GM19463 (cell line): ENCODE measurements at regions not wholly inside any gene's neighbourhood (a gene's known extent, or its start where the extent isn't known, plus 50 kb on each side); places are given as distances from the start of the nearest gene placed in this dataset.

Experiments used
- ATAC-seq: cut with Tn5 transposase; IDR thresholded peaks from one replicate; pipeline ENCODE4 v1.9.1; 2021; ENCODE audit warnings: mild to moderate bottlenecking, moderate library complexity; ENCODE audit not compliant: unreplicated experiment

DNA sequence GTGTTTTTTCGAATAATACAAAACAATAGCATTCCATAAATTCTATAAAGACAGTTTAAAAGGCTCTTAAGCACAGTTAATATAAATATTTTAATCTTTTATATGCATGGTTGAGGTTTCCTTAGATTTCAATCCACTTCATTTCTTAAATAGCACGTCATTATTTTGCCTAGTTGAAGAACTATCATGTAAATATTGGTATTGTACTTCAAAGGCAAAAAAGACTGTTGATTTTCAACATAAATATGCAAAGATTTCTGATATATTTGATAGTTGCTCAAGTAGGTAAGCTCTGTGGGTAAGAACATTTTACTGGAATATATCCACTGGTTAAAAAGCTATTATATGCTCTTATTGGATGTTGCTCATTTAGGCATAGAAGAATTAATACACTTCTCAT is 458.6 kb downstream of the NR2F1-AS1 start:
- ATAC-seq, result no peak

DNA sequence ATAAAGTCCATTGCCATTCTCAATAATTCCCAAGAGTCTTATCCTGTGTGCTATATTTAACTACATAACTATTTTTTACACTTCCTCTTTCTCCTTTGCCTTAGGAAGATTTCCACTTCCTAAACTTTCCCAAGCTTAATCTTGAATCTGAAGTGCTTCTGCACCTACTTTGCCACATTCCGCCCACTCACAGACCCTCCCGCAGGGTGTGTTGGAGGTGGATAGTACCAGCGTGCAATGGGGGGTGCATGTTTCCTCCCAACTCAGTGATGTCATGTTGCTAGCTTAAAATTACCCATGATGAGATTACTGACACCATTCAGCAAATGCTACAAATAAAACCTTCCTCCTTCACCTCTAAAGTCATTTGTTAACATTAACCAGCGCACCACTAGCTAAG is 460.2 kb downstream of the NR2F1-AS1 start:
- no peak for ATAC-seq

DNA sequence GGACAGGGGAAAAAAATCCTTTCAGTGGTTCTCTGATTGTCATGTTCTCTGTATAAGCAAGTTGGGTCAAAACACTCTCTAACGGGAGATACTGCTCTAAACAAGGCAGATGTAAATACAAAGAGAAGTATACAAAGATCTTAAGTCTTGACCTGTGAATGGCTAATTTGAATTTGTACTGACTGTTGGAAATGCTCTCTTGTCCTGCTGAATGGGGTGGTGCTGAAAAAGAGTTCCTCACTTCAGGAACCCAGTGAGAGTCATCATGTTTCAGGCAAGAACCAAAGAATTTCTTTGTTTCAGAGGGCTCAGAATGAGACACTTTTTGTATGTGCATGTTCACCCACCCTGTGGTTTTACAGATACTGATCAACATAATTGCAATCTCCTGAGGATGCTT is 461.0 kb downstream of the NR2F1-AS1 start:
- no peak for ATAC-seq

DNA sequence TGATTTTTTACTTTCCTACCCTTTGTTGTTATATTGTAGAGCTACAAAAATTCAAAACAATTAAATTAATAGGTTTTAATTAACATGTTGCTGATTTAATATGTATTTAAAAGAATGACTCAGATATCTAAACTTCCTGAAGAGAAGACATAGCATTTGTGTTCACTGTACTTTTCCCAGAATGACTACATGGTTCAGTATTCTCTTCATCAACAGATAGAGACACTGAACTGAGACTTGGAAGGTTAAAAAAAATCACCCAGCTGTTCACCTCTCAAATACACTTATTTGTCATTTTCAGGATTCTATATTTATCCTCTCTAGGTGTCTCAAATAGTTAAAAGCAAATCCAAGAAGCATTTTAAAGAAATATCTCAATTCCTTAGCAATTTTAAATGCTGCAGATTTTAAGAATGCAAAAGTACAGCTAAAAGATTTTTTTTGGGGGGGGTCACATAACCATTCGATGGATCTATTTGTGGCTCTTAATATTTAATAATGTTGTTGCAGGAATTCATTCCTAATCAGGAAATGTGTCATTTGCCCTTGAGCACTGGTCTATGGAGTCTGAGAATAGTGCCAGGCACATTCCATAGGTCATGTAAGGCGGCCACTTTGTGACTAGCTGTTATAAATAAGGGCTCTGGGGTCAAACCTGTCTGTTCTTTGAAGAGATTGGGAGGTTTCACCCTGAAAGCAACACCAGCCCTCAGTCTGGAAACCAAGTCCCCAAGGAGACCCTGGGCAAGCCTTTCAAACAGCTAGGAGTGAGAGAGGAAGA is 463.1 kb downstream of the NR2F1-AS1 start:
- ATAC-seq, result no peak

DNA sequence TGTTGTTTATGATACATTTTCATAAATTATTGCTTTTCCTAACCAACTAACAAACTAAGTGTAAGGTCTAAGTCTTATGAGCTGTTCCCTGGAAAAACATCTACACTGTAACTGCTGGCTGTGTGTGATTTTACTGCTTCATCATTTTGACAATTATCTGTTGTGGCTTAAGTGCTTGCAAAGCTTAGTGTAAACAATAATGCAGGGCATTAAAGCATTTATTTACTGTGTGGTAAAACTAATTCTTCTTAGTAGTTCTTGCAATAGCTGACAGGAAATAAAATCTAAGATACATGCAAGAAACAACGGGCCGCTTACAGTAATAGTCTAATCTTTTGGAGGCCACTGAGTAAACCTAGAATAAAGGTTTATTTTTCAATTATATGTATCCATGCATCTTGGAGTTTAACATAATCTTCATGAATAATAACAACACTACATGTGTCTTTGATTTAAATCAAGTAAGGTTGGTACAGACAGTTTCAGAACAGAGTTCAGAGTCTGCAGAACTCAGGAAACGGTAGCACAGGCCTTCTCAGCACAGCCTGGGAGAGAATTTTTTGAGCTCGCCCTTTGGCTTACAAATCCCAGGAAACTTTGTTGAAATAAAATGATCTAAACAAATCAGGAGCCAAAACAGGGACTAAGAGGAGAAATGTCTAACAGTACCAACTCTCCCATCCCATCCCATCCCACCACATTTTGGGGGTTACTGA is 473.1 kb downstream of the NR2F1-AS1 start:
- no peak for ATAC-seq

DNA sequence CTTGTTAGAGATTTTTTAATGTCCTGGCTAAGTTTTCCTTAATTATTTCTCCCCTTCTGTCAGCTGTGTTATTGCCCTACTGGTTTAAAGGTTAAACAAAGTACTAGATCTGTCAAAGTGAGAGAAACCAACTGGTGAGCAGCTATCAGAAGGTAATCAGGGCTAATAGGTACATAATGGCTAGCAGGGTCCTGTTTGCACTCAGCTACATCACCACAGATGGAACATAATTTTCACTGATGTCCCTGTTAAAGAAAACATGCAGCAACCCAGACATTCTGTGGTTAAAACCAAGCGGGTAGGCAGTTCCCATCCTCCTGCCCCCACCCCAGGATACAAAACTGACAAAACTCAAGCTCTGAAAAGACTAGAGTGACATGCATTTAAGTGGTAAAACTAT is 473.9 kb downstream of the NR2F1-AS1 start:
- no peak for ATAC-seq

DNA sequence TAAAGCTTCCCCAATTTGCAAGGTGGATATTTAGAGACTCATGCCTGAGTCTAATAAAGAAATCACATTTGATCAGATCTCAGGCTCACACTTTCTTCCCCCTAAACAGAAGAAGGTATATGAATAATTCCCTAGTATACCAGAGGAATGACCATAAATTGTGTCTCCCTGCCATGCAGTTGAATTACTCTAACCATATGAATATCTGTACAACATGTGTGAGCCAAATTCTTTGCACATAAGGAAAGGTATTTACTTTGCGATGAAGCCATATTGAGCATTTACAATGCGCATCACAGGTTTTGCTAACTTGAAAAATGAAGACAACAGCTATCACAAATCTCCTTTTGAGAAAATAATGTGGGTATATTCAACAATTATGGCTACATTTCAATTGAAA is 479.4 kb downstream of the NR2F1-AS1 start:
- ATAC-seq, result no peak

DNA sequence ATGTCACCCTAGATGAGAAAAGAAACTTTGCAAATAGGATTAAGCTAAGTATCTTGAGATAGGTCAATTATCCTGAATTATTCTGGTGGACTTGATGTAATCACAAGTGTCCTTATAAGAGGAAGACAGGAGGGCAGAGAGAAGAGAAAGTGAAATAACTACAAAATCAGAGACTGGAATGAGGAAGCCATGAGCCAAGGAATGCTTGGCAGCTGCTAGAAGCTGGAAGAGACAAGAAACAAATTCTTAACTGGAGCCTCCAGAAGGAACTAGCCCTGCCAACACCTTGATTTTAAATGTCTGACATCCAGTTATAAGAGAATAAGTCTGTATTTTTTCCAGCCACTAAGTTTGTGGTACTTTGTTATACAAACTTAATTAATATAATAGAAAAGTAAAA is 480.0 kb downstream of the NR2F1-AS1 start:
- ATAC-seq, result no peak

DNA sequence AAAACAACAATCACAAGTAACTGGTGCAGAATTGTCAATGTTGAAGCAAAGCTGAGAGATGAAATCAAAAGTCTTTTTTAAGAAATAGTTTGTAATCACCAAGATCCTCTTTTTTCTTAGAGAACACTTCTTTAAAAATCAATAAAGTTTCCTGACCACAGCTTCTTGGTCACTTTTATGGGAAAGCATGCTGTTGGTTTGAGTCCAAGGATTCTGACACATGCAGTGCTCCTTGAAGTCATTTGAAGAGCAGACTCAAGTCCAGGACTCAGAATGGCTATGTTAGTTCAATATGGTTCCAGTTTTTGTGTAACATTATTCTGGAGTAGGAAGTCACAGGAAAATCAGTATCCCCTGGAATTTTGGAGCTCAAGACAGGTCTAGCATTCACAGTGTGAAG is 480.6 kb downstream of the NR2F1-AS1 start:
- ATAC-seq, result no peak

DNA sequence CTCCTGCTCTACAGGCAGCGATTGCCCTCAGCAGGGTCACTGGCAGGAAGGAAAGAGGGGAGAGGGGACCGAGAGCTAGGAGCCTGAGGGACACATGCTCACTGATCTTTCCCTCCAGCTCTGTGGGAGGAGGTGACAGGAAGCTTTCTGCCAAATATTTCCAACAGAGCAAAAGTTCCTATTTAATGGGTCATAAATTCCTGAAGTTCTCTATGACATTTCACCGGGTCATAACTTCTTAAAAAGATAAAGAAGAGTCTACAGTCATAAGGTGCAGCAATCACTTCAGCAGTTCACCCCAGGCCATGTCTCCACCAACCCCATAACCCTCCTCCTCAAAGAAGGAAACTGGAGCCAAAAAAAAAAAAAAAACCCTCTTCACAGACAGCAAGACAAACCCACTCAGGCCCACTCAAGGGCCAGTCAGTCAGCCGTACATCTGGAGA is 481.1 kb downstream of the NR2F1-AS1 start:
- ATAC-seq, result no peak

DNA sequence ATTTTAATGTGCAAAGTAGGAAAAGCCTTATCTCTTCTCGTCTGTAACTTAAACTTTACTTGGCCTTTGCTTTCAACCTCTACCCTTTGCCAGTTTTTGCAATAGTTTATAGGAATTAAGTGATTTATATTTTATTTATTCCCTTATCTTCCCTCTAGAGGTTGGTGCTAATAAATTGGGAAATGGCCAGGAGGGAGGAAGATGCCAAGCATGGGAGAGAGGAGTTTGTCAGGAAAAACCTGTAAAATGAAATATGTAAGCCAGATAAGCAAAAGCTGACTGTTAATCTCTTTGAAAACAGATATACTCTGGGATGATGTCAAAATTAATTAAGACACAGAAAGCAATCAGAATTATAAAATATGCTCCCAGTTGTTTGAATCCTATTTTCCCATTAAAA is 484.5 kb downstream of the NR2F1-AS1 start:
- ATAC-seq, result no peak

DNA sequence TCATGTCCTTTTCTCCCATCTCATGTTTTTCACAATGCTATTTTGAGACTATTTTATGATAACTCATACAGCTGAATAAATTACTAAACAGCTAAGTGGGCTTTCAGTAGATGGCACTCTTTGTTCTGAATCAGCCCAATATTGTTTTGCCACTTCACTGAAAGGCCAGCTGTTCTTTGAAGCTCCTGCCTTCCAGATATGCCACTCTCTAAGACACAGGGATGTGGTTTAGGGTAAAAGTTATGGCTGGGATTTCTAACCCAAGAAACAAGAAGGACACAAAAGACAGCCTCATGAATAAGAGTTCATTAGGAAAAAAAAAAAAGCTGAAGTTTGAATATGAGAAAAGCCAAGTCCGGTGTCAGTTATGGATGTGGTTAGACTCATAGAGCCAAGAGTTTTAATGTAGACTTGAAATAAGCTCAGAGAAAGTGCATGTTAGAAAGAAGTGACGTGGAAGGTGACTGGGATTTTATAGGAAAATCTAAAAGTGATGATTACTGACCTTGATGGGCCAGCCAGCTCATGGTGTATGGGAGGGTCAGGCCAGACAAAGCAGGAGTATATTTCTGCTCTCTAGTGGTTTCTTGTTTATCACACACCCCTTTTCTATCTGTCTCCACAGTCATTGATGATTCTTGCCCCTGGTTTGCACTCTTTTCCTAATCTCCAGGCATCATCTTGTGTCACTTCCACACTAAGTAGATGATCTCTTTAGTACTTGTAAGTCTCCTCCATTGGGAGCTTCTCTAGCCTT is 488.5 kb downstream of the NR2F1-AS1 start:
- ATAC-seq, result no peak

DNA sequence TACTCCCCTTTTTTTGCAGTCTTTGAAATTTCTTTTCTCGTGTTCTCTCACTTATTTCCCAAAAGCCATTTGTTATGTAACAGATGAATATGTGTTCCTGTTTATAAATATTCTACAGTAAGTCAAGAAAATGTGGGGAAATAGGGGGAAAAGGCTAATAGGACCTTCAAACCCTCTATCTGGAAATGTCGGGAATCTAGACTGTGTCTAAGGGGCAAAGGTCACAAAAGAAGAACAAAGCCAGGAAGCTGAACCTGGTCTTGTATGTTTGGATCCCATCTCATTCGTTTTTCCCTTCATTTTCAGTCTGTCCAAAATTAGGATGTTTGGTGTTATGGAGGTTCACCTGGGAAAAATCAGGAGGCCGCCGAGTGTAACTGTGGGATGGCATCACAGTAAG is 490.3 kb downstream of the NR2F1-AS1 start:
- no peak for ATAC-seq

DNA sequence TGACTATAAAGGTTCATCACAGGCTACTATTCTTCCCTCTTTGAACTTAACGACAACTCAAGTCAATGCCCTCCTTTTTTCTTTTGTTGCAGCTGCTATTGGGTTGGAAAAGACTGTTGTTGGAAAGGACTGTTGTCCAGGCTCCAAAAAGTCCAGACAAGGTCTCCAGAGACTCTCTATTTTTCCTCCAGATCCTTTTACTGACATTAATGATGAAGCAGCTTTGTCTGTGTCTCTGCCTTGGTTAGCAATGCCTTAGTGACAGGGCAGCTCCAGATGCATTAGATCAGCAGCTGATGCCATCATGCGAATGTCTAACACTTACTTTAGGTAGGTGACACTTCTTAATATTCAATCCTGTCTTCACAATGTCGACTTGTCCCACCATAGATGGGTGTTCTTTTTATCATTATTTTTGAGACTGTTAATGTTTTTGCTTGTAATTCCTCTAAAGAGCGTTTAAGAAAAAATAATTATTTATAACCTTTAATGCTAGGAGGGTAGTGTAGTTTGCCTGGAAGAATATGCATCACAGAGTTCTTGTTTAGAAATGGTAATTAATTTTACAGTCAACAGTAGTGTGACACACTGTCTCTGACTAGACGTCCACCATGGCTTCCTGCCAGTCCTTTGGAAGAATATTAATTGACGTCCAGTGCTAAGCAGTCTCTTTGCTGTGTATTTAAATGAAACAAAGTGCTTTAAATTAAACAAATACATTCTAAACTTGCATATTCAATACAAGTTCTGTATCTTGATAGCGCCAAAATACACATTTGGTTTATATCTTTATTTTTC is 492.2 kb downstream of the NR2F1-AS1 start:
- no peak for ATAC-seq

DNA sequence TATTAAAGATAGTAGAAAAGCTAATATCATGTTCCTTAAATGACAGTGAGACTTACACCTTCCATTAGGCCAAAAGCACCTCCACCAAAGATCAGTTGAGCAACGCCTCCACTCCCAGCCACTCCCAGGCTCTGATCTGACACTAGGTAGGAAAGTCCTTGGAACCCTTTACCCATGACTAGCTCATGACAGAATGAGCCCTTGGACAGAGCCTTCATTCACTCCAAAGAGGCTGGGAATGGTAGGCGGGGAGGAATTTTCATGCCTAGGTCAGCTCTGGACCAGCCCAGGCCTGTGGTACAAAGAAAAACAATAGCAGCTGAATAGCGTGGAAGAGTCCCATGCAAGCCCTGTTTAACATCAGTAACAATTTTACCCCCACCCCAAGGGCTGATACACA is 493.7 kb downstream of the NR2F1-AS1 start:
- no peak for ATAC-seq

DNA sequence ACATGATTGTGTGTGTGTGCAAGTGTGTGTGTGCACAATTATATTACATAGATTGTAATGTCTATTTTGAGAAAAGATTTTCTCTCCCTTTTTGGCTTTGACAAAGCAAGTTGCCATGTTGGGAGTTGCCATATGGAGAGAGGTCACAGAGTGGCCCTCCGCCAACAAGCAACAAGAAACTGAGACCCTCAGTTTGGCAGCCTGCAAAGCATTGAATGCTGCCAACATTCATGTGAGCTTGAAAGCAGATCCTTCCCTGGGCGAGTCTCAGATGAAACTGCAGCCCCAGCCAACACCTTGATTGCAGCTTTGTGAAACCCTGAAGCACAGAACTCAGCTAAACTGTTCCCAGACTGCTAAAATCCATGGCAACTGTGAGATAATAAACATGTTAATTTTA is 498.0 kb downstream of the NR2F1-AS1 start:
- no peak for ATAC-seq

DNA sequence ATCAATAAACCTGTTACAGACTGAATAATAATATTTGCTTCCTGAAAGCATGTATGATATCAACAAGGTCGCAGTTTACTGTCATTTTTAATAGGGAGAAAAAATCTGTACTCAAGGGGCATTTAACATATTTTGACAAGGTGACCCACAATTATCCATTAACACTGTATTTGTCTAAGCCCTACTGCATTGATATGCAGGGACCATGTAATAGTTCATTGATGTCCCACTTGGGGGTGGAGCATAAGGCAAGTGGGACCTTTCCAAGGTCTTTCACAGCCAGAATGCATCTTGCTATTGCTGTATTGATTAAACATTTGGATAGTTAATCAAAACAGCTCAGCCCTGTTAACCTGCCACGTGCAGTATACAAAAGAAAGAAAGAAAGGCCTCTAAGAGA is 502.0 kb downstream of the NR2F1-AS1 start:
- no peak for ATAC-seq

DNA sequence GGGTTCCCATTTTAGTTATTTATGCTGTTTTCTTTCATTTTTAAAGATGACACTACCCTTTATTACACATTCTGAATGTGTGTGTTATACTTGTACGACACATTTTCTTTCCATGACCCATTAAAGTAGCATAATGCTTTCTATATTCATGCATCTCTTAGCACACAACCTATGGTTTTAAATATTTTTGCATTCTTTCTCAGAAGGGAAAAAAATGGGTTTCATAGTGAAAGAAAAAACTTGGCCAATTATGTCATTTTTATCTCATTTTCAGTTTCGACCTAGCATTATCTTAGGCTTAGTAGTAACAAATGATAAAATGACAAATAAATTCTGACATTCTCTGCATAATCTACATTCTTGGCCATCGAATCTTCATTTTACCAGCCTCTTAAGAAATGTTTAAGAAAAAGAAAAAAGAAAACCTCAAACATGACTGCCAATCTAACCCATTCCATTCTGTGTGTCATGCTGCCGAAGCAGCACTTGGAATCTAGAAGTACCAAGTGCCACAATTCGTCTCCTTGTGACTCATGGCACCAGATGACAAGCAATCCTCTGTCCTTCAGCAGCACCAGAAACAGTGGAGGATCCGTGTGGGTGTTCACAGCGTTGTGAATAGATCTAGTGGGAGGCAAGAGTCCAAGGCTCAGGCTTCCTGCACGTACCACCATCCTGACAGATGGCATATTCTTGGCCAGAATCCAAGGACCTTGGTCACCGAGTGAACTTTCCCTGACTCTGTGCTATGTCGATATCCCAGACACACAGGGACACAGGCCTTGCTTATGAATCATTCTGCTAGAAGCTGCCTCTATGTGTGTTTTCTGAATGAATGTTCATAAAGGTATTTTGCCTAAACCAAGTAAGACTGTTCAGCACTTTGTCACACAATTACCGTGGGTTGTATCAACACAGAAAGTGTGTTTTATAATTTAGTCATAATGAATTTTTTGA is 502.7 kb downstream of the NR2F1-AS1 start:
- peak; percentile 82 for ATAC-seq

DNA sequence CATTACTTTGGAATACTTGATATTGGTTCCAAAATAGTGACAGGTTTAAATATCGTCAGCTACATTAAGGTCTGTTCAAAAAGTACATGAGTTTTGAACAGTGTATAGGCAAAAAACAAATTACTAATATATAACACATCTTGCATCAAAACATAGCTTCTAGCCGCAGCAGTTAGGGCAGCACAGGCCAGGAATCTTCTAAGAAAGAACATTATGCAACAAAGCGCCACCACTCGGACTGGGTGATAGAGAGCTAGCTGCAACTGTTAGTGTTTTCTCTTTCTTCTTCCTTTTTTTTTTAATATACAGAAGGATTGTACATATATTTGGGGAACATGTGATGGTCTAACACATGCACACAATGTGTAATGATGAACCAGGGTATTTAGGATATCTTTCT is 504.5 kb downstream of the NR2F1-AS1 start:
- no peak for ATAC-seq

DNA sequence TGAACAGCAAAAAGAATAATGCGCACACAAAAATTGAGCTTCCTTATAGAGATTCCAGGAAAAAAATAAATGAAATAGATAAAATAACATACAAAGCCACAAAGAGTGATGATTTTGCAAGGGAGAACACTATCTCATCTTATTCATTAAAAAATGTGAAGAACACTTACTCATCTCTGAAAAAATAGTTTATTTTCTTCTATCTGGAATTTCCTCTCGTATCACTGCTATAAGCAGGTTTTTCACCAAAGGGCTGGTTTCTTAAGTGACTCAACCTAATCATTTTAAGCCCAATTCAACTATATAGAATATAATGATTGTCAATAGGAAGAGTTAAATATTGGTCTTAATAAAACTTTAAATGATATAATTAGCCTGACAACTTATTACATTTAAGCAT is 504.9 kb downstream of the NR2F1-AS1 start:
- no peak for ATAC-seq
